T-helper 1 cell (primary cell): ENCODE measurements at regions not wholly inside any gene's neighbourhood (a gene's known extent, or its start where the extent isn't known, plus 50 kb on each side); places are given as distances from the start of the nearest gene placed in this dataset.

Experiments used
- DNase-seq, 5 donors: peaks; one replicate each; pipeline ENCODE4 v3.0.0-alpha.2; 2012 to 2020

DNA sequence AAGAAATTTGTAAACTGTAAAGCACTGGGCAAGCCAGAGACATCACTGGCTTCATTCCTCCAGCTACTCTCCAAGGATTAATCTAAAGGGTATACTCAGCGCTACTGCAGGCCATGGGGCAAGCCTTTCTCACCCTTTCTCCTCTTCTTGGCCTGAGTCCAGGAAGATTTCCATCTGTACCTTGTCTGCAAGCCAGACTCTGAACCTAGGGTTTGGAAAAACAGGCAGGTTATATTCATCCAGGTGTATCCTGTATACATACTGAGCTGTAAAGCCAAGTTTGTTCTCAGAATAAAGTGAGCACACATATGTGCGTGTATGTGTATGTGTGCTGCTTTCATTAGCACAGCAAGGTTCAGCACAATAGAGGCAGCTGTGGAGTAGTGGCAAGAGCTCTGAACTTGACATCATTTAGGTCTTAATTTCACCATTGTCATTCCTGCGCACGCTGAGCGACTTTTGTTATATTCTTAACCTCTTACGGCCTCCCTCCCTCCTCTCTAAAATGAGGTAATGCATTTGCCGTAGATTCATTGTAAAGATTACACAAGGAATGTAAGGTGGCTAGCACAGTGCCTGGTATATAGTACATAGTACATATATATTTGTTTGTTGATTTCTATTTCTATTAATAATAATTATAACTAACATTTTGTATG is 128.1 kb upstream of the JUN start:
- no peak for DNase-seq

DNA sequence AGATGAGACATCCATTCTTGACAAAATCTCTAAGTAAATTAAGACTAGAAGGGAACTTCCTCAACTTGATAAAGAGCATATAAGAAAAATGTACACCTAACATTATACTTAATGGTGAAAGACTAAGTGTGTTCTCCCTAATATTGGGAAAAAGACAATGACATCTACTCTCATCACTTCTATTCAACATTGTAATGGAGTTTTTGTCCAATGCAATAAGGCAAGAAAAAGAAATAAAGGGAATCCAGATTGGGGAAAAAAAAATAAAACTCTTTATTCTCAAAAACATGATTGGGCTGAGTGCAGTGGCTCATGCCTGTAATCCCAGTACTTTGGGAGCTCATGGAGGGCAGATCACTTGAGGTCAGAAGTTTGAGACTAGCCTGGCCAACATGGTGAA is 131.1 kb upstream of the JUN start:
- no peak for DNase-seq

DNA sequence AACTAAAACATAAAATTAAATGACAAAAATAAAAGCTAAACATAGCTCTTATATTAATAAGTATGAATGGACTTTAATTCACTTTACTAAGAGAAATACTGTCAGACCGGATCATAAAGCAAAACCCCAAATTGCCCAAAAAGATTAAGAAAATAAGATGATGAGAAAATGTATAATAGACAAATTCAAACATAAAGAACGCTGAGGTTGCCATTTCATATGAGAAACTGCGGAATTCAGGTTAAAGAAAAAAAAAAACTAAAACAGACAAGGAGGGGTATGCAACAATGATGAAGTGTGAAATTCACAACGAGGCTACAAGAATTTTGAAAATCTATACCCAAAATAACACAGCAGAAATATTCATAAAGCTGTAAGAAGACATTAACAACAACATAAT is 133.6 kb upstream of the JUN start:
- DNase-seq: no peak

DNA sequence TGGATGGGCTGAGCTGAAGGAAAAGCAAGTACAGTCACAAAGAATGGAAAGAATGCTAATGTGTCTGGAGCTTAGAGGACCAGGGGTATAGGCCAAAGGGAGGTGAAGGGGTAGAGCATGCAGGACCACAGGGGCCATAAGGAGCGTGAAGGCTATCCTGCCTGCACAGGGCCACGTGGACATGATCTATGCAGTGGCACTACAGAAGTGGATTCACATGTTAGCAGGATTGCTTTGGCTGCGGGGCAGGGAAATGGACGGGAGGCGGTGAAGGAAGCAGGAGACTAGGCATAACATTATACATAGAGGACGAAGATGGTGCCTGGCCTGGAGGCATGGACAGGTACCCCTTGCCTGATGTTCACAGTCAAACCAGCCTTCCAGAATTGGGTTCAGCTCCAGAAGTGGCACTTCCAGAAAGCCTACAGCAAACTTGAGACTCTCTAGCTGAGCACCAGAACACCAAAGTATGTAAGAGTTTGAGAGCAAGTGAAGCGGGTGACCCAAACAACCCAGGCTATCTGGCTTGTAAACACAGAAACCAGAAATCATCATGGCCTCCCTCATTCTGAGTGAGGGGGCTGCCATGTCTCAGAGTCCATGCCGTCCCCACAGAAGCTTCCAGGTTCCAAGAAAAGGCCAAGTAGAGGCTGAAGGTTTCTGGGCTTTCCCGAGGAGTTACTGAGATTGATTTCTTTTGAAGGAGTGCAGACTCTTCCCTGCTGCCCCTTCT is 135.5 kb upstream of the JUN start:
- DNase-seq: no peak

DNA sequence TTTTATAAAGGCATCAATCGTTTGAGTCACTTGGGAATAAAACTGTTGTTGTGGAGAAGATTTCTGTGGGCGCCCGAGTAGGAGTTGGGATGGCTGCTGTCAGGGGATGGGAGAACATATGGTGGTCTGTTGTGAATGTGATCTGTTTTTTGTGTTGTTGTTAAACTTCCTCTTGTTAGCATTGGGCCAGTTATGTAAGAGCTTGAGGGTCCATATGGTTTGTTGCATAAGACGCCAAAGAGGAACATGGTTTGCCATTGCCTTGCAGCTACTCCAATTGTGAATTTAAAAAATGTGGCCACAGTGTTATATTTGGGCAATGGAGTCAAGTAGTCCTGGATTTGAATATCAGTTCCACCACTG is 136.1 kb upstream of the JUN start:
- no peak for DNase-seq

DNA sequence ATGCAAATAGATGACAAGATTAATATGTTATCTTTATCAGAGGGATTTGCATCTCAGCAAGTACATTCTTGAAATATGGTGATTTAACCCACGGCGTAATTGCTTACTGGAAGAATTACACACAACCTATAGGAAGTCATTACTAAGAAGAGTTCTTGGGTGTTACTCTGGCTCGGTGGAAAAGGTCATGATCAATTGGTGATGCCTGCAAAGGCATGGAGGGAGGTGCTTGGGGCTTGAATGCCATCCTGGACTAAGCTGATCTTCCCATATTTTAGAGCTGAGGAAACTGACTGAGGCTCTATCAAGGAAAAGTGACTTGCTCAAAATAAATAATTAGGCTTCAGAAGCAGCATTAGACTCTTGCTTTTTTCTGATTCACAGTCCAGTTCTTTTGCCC is 137.5 kb upstream of the JUN start:
- DNase-seq: no peak

DNA sequence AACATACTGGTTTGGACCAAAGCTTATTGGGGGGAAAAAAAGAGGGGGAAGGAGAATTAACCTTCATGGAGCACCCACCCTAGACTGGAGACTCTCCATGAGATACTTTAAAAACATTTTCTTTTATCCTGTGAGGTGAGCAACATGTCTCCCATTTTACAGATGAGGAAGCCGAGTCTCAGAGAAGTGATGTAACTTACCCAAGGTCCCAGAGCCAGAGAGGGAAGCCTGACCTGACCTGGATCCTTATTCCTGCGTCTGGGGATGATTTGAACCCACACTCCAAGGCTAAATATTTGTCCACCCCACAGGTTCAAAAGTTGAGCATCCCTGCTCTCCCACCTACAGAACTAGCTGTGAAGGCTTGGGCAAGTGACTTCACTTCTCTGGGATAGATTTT is 137.9 kb upstream of the JUN start:
- no peak for DNase-seq

DNA sequence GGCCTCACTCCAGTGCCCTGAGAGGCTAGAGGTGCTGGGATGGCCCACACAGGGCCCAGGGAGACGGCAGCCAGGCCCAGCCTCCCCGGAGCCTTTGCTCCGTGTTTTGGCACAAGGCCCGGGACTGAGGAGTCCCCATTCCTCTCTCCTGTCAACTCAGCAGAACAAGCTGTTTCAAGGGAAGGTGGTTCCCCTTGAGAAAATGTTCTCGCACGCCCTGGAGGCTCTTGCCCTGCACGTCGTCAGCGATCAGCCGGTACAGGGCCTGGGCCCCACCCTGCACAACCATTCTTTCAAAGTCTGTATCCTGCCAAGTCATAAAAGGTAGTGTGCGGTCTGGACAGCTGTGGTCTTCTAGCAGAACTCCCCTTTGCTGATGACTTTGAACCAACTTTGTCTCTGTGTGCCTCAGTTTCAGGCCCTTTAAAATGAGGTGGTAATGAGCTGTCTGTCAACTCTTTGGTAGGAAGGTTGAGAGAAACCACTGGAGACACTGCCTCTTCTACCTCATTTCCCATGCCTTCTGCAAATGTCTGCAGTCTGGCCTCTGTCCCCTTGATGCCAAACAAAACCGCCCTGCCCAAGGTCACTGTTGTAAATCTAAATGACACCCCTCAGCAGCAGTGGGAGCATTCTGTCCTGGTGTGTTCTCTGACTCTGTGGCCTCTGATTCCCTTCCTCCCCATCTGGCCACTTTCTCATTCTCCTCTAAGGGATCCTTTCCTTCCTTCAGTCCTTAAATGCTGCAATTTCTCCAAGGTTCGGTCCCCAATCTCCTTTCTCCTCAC is 138.6 kb upstream of the JUN start:
- peak in 2 of 5 donors; percentile 12 to 88 for DNase-seq

DNA sequence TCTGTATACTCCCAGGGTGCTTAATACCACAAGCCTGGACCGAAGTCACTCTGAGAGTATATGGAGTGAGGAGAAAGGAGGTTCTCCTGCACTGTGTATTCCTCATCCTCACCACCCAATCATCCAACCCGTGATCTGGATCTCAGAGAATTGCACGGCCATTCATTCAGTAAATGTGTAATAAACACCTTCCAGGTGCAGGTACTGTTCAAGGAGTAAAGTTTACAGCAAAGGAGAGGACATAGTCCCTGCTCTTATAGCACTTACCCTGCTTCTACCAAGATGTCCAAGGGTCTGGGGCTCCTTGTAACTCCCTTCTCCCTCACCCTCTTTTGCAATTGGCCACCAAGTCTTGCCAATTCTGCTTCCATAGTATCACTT is 139.2 kb upstream of the JUN start:
- no peak for DNase-seq

DNA sequence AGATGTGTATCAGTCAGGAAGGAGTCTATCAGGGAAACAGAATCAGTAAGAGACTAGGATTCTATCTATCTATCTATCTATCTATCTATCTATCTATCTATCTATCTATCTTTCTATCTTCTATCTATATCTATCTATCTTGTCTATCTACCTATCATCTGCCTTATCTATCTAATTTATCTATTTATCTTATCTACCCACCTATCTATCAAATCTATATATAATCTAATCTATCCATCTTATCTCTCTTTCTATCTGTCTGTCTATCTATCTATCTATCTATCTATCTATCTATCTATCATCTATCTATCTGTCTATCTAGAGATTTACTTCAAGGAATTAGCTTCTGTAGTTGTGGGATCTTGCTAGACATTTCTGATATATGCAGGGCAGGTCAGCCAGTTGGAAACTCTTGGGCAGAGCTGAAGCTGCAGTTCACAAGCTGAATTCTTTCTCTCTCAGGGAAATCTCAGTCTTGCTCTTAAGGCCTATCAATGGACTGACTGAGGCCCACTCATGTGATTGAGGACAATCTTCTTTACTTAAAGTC is 140.2 kb upstream of the JUN start:
- DNase-seq: no peak

DNA sequence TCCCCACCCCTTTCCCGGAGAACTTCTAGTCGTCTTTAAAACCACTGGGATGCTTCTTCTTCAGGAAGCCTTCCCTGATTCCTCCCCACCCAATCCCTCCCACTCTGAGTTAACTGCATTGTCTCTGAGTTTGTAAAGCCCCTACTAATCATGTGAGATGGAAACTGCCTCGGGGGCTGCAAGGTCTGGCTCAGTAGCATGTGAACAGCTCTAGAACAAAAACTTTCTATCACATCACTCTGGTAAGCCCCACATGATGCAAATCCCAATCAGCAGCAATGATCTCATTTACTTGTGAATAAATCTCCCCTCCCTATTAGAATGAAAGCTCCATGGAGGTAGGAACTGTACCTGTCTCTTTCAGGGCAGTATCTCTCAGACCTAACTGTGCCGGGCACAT is 141.0 kb upstream of the JUN start:
- DNase-seq: no peak

DNA sequence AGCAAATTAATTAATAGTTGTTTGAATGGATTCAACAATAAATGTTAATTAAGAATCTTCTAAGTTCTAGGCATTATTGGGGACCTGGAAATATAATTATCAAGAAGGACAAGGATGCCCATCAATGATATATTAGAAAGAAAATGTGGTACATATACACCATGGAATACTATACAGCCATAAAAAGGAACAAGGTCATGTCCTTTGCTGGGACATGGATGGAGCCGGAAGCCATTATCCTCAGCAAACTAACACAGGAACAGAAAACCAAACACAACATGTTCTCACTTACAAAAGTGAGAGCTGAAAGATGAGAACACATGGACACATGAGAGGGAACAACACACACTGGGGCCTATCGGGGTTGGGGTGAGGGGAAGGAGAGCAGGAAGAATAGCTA is 141.4 kb upstream of the JUN start:
- no peak for DNase-seq

DNA sequence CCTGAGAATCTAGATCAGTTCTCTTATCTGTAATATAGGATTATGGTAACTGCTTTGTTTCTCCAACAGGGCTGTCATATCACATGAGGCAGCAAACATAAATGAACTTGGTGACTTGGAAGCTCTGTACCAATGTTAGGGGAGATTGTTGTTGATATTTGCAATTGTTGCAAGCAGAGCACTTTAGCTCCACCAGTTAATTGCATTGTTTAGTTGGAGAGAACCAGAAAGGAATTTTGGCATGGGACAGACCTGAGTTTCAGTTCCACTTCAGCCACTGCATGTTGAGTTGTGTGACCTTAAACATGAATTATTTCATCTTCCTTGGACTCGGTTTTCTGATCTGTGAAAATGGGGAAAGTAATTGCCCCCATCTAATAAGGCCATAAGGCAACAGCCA is 142.3 kb upstream of the JUN start:
- no peak for DNase-seq

DNA sequence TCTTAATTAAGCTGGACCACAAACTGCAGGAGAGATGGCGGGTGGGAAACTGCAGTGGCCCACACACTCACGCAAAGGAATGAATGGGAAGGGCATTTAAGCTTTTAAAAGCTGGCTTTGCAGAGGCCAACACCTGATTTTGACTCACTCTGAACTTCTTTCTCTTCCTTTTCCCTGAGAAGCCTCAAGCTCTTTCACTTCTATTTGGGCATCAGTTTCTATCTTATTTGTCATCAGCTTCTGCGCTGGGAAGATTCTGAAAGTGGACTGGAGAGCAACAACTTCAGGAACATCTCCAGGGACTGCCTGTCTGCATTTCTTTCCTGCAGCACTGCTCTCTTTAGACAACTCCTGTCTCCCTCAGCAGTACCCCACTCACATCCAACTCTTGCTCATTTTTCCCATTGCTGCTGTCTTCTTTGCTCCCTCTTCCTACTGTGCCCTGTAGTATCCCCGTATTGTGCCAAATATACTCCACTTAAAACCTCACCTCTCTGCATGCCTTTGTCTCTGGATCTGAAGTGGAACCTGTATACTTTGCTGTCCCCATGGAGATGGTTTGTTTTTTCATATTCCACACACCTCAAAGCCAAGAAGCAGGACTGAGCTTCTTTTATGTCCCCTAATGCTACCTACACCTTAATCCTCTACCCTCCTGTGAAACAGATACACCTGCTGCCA is 143.3 kb upstream of the JUN start:
- no peak for DNase-seq

DNA sequence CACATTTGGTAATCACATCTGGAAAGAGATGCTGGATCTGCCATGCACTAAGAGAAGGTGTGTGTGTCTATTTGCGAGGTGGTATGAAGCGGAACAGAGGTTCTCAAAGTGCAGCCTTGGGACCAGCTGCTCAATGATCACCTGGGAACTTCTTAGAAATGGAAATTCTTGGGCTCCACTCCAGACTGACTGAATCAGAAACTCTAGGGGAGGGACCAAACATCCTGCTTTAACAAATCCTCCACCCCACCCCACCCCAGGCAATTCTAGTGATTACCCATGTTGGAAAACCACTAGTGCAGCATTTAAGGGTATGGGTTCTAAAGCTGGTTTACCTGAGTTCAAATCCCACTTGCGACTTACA is 143.9 kb upstream of the JUN start:
- DNase-seq: no peak

DNA sequence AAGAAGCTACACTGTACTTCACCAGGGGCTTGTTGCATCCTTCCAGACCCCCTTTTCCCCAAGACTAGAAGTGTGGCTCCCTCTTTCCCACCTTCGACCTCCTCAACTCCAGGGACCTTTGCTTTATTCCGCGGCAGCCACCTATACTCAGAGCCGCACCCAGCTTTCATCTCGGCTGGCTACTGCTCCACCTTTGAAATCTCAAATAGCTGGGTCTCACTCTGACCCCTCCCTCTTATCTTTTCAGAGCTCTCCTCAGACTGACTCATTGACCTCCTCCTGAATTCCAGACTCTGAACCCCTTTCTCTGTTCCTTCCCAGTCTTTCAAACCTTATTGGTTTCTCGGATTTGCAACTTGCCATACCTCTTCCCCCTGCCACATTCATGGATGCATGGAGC is 144.7 kb upstream of the JUN start:
- DNase-seq: no peak

DNA sequence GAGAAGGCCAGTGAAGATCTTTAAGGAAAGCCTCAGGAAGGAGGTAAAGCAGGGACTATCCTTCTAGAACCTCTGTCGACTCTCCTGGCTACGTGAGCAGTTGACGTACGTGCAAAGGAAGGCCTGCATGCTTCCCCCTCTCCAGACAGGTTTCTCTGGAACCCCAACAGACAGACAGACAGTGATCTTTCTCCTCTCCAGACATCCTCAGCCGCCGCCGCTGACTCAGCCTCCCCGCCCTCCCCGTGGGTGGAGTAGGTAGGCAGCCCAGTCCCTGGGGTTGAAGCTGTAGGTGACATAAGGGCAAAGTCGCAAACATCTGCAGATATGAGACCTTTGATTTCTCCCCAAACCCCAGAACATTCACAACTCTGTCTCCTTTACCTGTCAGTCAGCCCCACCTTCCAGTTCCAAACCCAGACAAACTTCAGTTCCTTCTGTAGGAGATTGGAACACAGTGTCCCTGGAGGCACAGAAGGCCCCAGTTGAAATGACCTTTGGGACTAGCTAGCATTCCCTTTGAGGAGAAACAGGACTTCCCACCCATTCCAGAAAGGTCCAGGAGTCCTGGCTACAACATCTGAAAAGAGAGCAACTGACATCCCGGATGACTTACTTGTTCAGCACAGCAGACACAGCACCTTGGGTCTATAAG is 146.0 kb upstream of the JUN start:
- DNase-seq: peak in 3 of 5 donors; percentile 41 to 60 (median 41)

DNA sequence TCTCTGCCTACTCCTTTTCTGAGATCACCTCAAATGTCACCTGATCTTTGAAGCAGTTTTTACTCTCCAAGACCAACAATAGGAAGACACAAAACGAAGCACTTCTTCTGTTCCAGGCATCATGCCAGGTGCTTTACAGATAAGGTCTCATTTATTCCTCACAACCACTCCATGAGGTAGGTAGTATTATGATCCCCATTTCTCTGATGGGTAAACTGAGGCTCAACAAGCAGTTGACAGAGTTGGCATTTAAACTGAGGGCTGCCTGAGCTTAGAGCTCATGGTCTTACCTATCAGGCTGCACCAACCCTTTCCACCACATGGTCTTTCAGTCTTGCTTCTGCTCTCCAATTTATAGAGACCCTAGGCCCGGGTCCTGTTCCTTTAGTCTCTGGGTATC is 147.2 kb upstream of the JUN start:
- DNase-seq: no peak

DNA sequence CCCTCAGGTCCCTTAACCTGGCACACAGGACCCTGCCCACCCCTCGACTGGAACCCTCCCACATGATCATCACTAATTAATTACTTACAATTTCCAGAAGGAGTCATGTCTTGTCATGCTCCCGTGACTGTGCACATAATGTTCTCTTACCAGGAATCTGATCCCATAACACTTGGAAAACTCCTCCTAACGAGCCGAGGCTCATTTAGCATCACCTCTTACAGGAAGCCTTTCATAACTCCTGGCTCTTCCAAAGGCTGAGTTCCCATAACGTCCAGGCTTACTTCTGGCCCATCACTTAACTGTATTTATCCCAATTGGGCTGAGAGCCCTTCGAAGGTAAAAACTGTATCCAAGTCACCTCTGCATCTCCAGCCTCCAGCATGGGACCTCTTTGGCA is 147.9 kb upstream of the JUN start:
- no peak for DNase-seq

DNA sequence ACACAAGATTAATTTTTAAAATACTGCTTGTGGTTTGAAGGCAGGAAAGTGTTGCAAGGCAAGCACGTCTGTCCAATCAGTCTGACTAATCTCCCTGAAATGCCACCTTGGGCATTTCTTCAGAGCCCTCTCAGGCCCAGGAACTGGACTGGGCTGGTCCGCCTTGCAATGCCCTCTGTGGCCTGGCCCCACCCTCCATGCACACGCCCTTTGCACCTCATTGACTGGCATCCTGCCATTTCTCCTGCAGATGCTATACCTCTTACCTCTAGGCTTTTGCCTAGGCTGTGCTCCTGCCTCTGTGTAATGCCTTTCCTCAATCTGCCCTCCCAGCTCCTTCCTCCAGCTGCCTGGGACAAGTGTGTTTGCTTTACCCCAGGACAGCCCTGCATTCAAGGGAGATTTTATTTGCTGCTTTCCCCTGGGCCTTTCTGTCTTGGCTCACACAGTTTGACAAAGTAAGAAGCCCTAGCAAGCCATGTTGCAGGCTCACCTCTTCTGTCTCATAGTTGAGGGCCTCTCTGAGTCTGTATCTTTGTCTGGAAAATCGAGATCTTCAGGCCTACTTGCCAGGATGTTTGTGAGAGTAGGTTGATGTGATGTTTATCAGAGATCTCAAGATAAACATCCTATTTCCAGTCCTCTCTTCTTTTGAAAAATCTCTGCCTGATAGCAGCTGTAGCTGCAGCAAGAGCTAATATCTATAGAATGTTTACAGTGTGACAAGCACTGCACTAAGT is 149.2 kb upstream of the JUN start:
- DNase-seq: peak in 1 of 5 donors; percentile 29

DNA sequence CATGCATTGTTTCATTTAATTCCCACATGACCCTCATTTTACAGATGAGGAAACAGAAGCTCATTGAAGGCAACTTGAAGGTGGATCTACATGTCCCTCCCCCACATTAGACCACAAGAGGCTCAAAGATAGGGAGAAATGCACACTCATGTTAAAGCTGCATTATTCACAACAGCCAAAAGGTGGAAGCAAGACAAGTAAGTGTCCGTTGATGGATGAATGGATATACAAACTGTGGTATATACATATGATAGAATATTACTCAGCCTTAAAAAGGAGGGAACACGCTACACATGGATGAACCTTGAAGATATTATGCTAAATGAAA is 149.7 kb upstream of the JUN start:
- DNase-seq: peak in 1 of 5 donors; percentile 32

DNA sequence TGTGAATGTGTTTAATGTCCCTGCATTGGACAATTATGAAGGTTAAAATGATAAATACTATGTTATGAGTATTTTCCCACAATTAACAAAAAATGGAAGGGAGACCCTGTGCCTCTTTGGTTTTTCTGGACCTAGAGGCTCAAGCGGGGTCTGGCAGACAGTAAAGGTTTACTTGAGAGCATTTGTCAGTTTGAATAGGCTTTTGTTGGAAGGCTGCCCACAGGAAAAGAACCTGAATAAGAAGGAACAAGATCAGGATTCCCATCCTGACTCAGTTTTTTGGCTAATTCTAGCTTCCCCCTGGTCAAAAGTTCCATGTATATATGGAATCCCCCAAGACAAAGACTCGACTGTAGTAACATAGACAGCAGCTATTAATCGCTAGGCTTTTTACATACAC is 150.9 kb upstream of the JUN start:
- no peak for DNase-seq
